ENCODE measurements at regions not wholly inside any gene's neighbourhood (a gene's known extent, or its start where the extent isn't known, plus 50 kb on each side); places are given as distances from the start of the nearest gene placed in this dataset.
"Not testable (repeated sequence)": the region's sequence is repeated elsewhere in the genome, so short reads cannot be mapped to it uniquely, and the experiment has no call there.

- Mint-ChIP-seq H3K27ac (peak overlapping the region; percentile 83 to 94 (median 90)), H3K9me3 (peaks cover 0 to 3% (median 0%) of the 10 kb centered on the region in 7 donors), H3K4me1 (peaks cover 22% of the 10 kb centered on the region), H3K36me3 (peaks cover 0 to 1% of the 10 kb centered on the region in 2 donors), H3K4me3 (no peak overlapping the region), H3K27me3 (ENCODE audit: low read depth in 3 of 3) (peaks cover 0 to 3% (median 0%) of the 10 kb centered on the region in 3 donors)
- Histone ChIP-seq H3K27ac (ENCODE audit: low read depth in 1 of 2, low read length in 2 of 2) (peak overlapping the region; percentile 81 to 93), H3K36me3 (replicated peaks in 1 of 2; ENCODE audit: control insufficient read depth in 1 of 2, insufficient read depth in 2 of 2, low read length in 2 of 2) (no peaks in the 10 kb centered on the region), H3K27me3 (ENCODE audit: control insufficient read depth in 2 of 2, insufficient read depth in 2 of 2, low read length in 2 of 2) (no peaks in the 10 kb centered on the region), H3K79me2 (ENCODE audit: insufficient read depth, low read length) (no peaks in the 10 kb centered on the region), H3K4me3 (replicated peaks in 1 of 3; ENCODE audit: low read depth in 2 of 3, low read length in 3 of 3) (no peak overlapping the region), H3K9ac (ENCODE audit: insufficient read depth, low read length, poor library complexity, severe bottlenecking) (no peak overlapping the region), H2AFZ (ENCODE audit: insufficient read depth, low read depth, low read length, poor library complexity, severe bottlenecking) (peak overlapping the region; percentile 21), H4K20me1 (ENCODE audit: insufficient read depth, low read length) (no peaks in the 10 kb centered on the region), H3K9me3 (replicated peaks in 1 of 2; ENCODE audit: control insufficient read depth in 1 of 2, insufficient read depth in 1 of 2, low read length in 2 of 2) (no peaks in the 10 kb centered on the region), H3K4me2 (replicated peaks; ENCODE audit: extremely low read depth, low read length, poor library complexity, severe bottlenecking) (no peak overlapping the region), H3K4me1 (ENCODE audit: control insufficient read depth in 1 of 2, insufficient read depth in 2 of 2, low read length in 2 of 2) (peaks cover 23 to 26% of the 10 kb centered on the region in 2 donors)
- intact Hi-C loops (cut with micrococcal nuclease), result no loop called here
- DNase-seq, result no peak
- WGBS (ENCODE audit: insufficient coverage), result 95% methylated on average over 5 of the region's 6 CpGs
- no peak for TF ChIP-seq CTCF (IDR thresholded peaks at IDR 0.05)
Measured at GRCh38 chr4:23946299-23946698, 56.5 kb upstream of the PPARGC1A start.

- H3K36me3 ChIP-seq (replicated peaks in 1 of 2; ENCODE audit: control insufficient read depth in 1 of 2, insufficient read depth in 2 of 2, low read length in 2 of 2), result no peaks in the 10 kb centered on the region
- H3K9ac ChIP-seq (ENCODE audit: insufficient read depth, low read length, poor library complexity, severe bottlenecking), result peak overlapping the region; percentile 43
- H3K4me1 ChIP-seq (ENCODE audit: control insufficient read depth in 1 of 2, insufficient read depth in 2 of 2, low read length in 2 of 2), result peaks cover 23 to 26% of the 10 kb centered on the region in 2 donors
- intact Hi-C loops (cut with micrococcal nuclease), result no loop called here
- peaks cover 0 to 1% of the 10 kb centered on the region in 2 donors for H3K36me3 Mint-ChIP-seq
- peak overlapping the region; percentile 81 to 93 for H3K27ac ChIP-seq (ENCODE audit: low read depth in 1 of 2, low read length in 2 of 2)
- peak overlapping the region; percentile 83 to 94 (median 90) for H3K27ac Mint-ChIP-seq
- no peak for TF ChIP-seq CTCF (IDR thresholded peaks at IDR 0.05)
- no peak overlapping the region for H3K4me3 ChIP-seq (replicated peaks in 1 of 3; ENCODE audit: low read depth in 2 of 3, low read length in 3 of 3)
- peaks cover 0 to 3% (median 0%) of the 10 kb centered on the region in 3 donors for H3K27me3 Mint-ChIP-seq (ENCODE audit: low read depth in 3 of 3)
- peaks cover 0 to 2% (median 0%) of the 10 kb centered on the region in 7 donors for H3K9me3 Mint-ChIP-seq
- H4K20me1 ChIP-seq (ENCODE audit: insufficient read depth, low read length), result no peaks in the 10 kb centered on the region
- no peaks in the 10 kb centered on the region for H3K79me2 ChIP-seq (ENCODE audit: insufficient read depth, low read length)
- DNase-seq, result peak; percentile 85 to 95 (median 88)
- H3K4me1 Mint-ChIP-seq, result peaks cover 22% of the 10 kb centered on the region
- no peaks in the 10 kb centered on the region for H3K27me3 ChIP-seq (ENCODE audit: control insufficient read depth in 2 of 2, insufficient read depth in 2 of 2, low read length in 2 of 2)
- peak overlapping the region; percentile 65 for H2AFZ ChIP-seq (ENCODE audit: insufficient read depth, low read depth, low read length, poor library complexity, severe bottlenecking)
- peak overlapping the region; percentile 34 for H3K4me2 ChIP-seq (replicated peaks; ENCODE audit: extremely low read depth, low read length, poor library complexity, severe bottlenecking)
- H3K4me3 Mint-ChIP-seq, result peak overlapping the region in 1 of 2 donors; percentile 43
- WGBS (ENCODE audit: insufficient coverage), result 0% methylated on average over 2 of the region's 6 CpGs
- H3K9me3 ChIP-seq (replicated peaks in 1 of 2; ENCODE audit: control insufficient read depth in 1 of 2, insufficient read depth in 1 of 2, low read length in 2 of 2), result no peaks in the 10 kb centered on the region
Measured at GRCh38 chr4:23945451-23946017, 55.7 kb upstream of the PPARGC1A start.

- H3K9me3 ChIP-seq (replicated peaks in 1 of 2; ENCODE audit: control insufficient read depth in 1 of 2, insufficient read depth in 1 of 2, low read length in 2 of 2); H3K9me3 Mint-ChIP-seq; H3K36me3 Mint-ChIP-seq; H4K20me1 ChIP-seq (ENCODE audit: insufficient read depth, low read length); H2AFZ ChIP-seq (ENCODE audit: insufficient read depth, low read depth, low read length, poor library complexity, severe bottlenecking); H3K36me3 ChIP-seq (replicated peaks in 1 of 2; ENCODE audit: control insufficient read depth in 1 of 2, insufficient read depth in 2 of 2, low read length in 2 of 2); H3K27me3 Mint-ChIP-seq (ENCODE audit: low read depth in 3 of 3); H3K9ac ChIP-seq (ENCODE audit: insufficient read depth, low read length, poor library complexity, severe bottlenecking); H3K4me2 ChIP-seq (replicated peaks; ENCODE audit: extremely low read depth, low read length, poor library complexity, severe bottlenecking); H3K79me2 ChIP-seq (ENCODE audit: insufficient read depth, low read length); H3K27me3 ChIP-seq (ENCODE audit: control insufficient read depth in 2 of 2, insufficient read depth in 2 of 2, low read length in 2 of 2); H3K4me3 Mint-ChIP-seq; intact Hi-C loops (cut with micrococcal nuclease); H3K4me3 ChIP-seq (replicated peaks in 1 of 3; ENCODE audit: low read depth in 2 of 3, low read length in 3 of 3): not testable (repeated sequence)
- peak overlapping the region in 1 of 2 donors; percentile 93 for H3K27ac ChIP-seq (ENCODE audit: low read depth in 1 of 2, low read length in 2 of 2)
- DNase-seq, result peak; percentile 59 to 85 (median 73)
- peaks cover 23 to 26% of the 10 kb centered on the region in 2 donors for H3K4me1 ChIP-seq (ENCODE audit: control insufficient read depth in 1 of 2, insufficient read depth in 2 of 2, low read length in 2 of 2)
- H3K27ac Mint-ChIP-seq, result peak overlapping the region; percentile 75 to 89 (median 82)
- WGBS (ENCODE audit: insufficient coverage), result no CpG with 5 or more reads among the region's 3 CpGs
- peaks cover 22% of the 10 kb centered on the region for H3K4me1 Mint-ChIP-seq
Measured at GRCh38 chr4:23944556-23944955, 54.7 kb upstream of the PPARGC1A start.

Data from CD14-positive monocyte (primary cell).